HCT116 (cell line): ENCODE measurements at regions not wholly inside any gene's neighbourhood (a gene's known extent, or its start where the extent isn't known, plus 50 kb on each side); places are given as distances from the start of the nearest gene placed in this dataset.

Experiments
- ELF1 ChIP-seq: IDR thresholded peaks from 2 replicates; pipeline ENCODE4 v1.6.1; 2012; ENCODE audit warnings: low read depth, borderline replicate concordance
- EZH2 ChIP-seq: fragments of 200-600 bp; sonication (generic); IDR thresholded peaks from 2 replicates; pipeline ENCODE4 v1.6.1; 2017; ENCODE audit warnings: antibody characterized with exemption, mixed run types
- EZH2phosphoT487 ChIP-seq: fragments of 200-600 bp; IDR thresholded peaks from 2 replicates; pipeline ENCODE4 v1.6.1; 2018; ENCODE audit warnings: antibody characterized with exemption, borderline replicate concordance
- JUND ChIP-seq: IDR thresholded peaks from 2 replicates; pipeline ENCODE4 v1.6.1; 2012
- POLR2A ChIP-seq: IDR thresholded peaks from 2 replicates; pipeline ENCODE4 v1.7.0; 2011; ENCODE audit warnings: borderline replicate concordance; ENCODE audit not compliant: insufficient read depth, insufficient read length; ENCODE audit errors: extremely low read depth
- POLR2AphosphoS5 ChIP-seq: IDR thresholded peaks from 2 replicates; pipeline ENCODE4 v1.6.1; 2011; ENCODE audit warnings: mild to moderate bottlenecking, low read depth, low read length, moderate library complexity
- REST ChIP-seq: IDR thresholded peaks from 2 replicates; pipeline ENCODE4 v1.6.1; 2012; ENCODE audit warnings: low read depth
- SIN3A ChIP-seq: IDR thresholded peaks from 2 replicates; pipeline ENCODE4 v1.6.1; 2012; ENCODE audit warnings: low read depth
- YY1 ChIP-seq: IDR thresholded peaks from 2 replicates; pipeline ENCODE4 v1.6.1; 2011; ENCODE audit warnings: low read length, low read depth, moderate library complexity, mild to moderate bottlenecking; ENCODE audit not compliant: insufficient replicate concordance; ENCODE audit errors: extremely low read depth
- ZBTB33 ChIP-seq: IDR thresholded peaks from 2 replicates; pipeline ENCODE4 v1.6.1; 2011; ENCODE audit warnings: mild to moderate bottlenecking, low read length, moderate library complexity; ENCODE audit not compliant: insufficient replicate concordance; ENCODE audit errors: extremely low read depth
- ZFX ChIP-seq: fragments of 450-650 bp; IDR thresholded peaks from 2 replicates; pipeline ENCODE4 v1.6.1; 2017
- TF ChIP-seq, protein P1 (sequence below), 3 experiments: fragments of 200-600 bp in 1 of 3; sonication (generic) in 1 of 3; IDR thresholded peaks in 2 of 3; conservative IDR thresholded peaks in 1 of 3; 2 replicates each; pipeline ENCODE4 v1.5.1; 2012 to 2017; ENCODE audit warnings: low read depth in 2 of 3, low read length in 2 of 3, antibody characterized with exemption in 1 of 3, borderline replicate concordance in 1 of 3, control low read depth in 1 of 3, mild to moderate bottlenecking in 1 of 3, mixed read lengths in 1 of 3, mixed run types in 1 of 3, moderate library complexity in 1 of 3; ENCODE audit not compliant: insufficient read depth in 1 of 3
- TF ChIP-seq, protein P2 (sequence below): IDR thresholded peaks from 2 replicates; pipeline ENCODE4 v1.6.1; 2012

DNA sequence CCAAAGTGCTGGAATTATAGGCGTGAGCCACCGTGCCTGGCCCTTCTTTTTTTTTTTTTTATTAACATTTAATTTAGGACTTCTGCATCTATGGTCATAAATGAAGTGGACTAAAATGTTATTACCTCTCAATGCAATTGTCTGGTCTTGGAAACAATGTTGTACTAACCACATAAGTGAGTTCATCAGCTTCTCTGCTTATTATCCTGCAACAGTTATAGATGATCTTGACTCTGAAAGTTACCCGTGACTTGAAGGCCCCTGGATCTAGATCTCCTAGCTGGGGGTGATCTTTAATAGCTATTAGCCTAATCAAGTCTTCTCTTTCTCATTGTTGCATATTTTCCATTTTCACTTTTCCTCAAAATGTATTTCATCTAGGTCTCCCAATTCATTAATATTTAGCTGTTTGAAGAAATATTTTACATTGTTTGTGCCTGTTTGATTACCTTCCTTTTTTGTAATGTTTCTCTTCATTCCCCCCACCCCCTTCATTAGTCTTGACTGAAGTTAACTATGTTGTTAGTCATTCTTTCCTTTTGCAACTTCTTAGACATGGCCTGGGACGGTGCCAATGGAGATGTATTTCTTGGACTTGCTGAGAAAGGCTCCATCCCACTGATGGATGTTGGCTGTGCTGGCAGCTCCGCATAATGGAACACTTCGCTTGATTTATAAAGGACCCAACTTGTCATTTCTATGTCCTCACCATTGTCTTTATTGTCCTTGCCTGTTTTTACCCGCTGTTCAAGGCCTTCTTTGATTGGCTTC is 141.6 kb upstream of the RIOK3 start:
- TF ChIP-seq, protein P1, sequence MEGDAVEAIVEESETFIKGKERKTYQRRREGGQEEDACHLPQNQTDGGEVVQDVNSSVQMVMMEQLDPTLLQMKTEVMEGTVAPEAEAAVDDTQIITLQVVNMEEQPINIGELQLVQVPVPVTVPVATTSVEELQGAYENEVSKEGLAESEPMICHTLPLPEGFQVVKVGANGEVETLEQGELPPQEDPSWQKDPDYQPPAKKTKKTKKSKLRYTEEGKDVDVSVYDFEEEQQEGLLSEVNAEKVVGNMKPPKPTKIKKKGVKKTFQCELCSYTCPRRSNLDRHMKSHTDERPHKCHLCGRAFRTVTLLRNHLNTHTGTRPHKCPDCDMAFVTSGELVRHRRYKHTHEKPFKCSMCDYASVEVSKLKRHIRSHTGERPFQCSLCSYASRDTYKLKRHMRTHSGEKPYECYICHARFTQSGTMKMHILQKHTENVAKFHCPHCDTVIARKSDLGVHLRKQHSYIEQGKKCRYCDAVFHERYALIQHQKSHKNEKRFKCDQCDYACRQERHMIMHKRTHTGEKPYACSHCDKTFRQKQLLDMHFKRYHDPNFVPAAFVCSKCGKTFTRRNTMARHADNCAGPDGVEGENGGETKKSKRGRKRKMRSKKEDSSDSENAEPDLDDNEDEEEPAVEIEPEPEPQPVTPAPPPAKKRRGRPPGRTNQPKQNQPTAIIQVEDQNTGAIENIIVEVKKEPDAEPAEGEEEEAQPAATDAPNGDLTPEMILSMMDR (IDR thresholded peaks at IDR 0.05 in 2 of 3, conservative IDR thresholded peaks at IDR 0.05 in 1 of 3; ENCODE audit: borderline replicate concordance in 1 of 3, insufficient read depth in 1 of 3, low read depth in 2 of 3, low read length in 2 of 3), result no peak
- TF ChIP-seq YY1, result no peak
- TF ChIP-seq POLR2AphosphoS5, result no peak
- TF ChIP-seq POLR2A, result no peak
- no peak for TF ChIP-seq EZH2phosphoT487
- no peak for TF ChIP-seq JUND
- no peak for TF ChIP-seq SIN3A
- no peak for TF ChIP-seq EZH2
- no peak for TF ChIP-seq ZBTB33
- no peak for TF ChIP-seq REST
- TF ChIP-seq ZFX, result no peak
- TF ChIP-seq ELF1, result no peak
- TF ChIP-seq, protein P2, sequence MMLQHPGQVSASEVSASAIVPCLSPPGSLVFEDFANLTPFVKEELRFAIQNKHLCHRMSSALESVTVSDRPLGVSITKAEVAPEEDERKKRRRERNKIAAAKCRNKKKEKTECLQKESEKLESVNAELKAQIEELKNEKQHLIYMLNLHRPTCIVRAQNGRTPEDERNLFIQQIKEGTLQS, result no peak
